Anterior cingulate cortex (tissue), 58 donors: ENCODE measurements at regions not wholly inside any gene's neighbourhood (a gene's known extent, or its start where the extent isn't known, plus 50 kb on each side); places are given as distances from the start of the nearest gene placed in this dataset.

Source experiments
- DNase-seq, 58 donors: peaks; one replicate each; lab custom pipeline; 2025; lab: John Stamatoyannopoulos, UW

- DNase-seq = no peak
Observed at GRCh38 chr4:1562771-1563170, 121.3 kb downstream of the FAM53A start.

GRCh38 chr4:1562371-1562770 is 121.7 kb downstream of the FAM53A start:
- no peak for DNase-seq

- DNase-seq = no peak
Observed at GRCh38 chr4:1561286-1561990, 122.7 kb downstream of the FAM53A start.

GRCh38 chr4:1559896-1560650 is 124.0 kb downstream of the FAM53A start:
- DNase-seq = no peak

GRCh38 chr4:1558205-1558604 is 125.9 kb downstream of the FAM53A start:
- no peak for DNase-seq

GRCh38 chr4:1557221-1557597 is 126.9 kb downstream of the FAM53A start:
- DNase-seq = no peak

GRCh38 chr4:1556541-1557220 is 127.4 kb downstream of the FAM53A start:
- no peak for DNase-seq

GRCh38 chr4:1554876-1555265 is 129.2 kb downstream of the FAM53A start:
- DNase-seq = no peak

- DNase-seq = no peak
Observed at GRCh38 chr4:1554246-1554875, 129.8 kb downstream of the FAM53A start.

GRCh38 chr4:1553365-1553764 is 130.7 kb downstream of the FAM53A start:
- no peak for DNase-seq

GRCh38 chr4:1552451-1552850 is 131.7 kb downstream of the FAM53A start:
- DNase-seq = no peak

GRCh38 chr4:1551211-1551610 is 132.9 kb downstream of the FAM53A start:
- no peak for DNase-seq

- no peak for DNase-seq
Observed at GRCh38 chr4:1550122-1551070, 133.7 kb downstream of the FAM53A start.

- DNase-seq = no peak
Observed at GRCh38 chr4:1549638-1550035, 134.5 kb downstream of the FAM53A start.

- DNase-seq = peak in 14 of 58 donors; percentile 3 to 23 (median 13)
Observed at GRCh38 chr4:1548827-1549637, 135.1 kb downstream of the FAM53A start.

GRCh38 chr4:1547856-1548826 is 136.0 kb downstream of the FAM53A start:
- no peak for DNase-seq

- DNase-seq = no peak
Observed at GRCh38 chr4:1547131-1547855, 136.8 kb downstream of the FAM53A start.
